ENCODE measurements at regions not wholly inside any gene's neighbourhood (a gene's known extent, or its start where the extent isn't known, plus 50 kb on each side); places are given as distances from the start of the nearest gene placed in this dataset.
A peak's percentile ranks its signal among the peaks of the same experiment; 100 is the strongest.

- TF ChIP-seq CTCF (IDR thresholded peaks at IDR 0.05) (peak; percentile 65), SIN3A (IDR thresholded peaks at IDR 0.05; ENCODE audit: borderline replicate concordance, insufficient read depth, low read depth, low read length) (no peak), REST (IDR thresholded peaks at IDR 0.05; ENCODE audit: insufficient read depth in 1 of 2, low read depth in 2 of 2, low read length in 1 of 2) (peak in 1 of 2 experiments; percentile 42; a peak in 1 of 4 replicates), POLR2AphosphoS5 (IDR thresholded peaks at IDR 0.05; ENCODE audit: low read depth, low read length) (no peak), TCF7L2 (IDR thresholded peaks at IDR 0.05; ENCODE audit: low read depth, low read length) (no peak)
These were observed 220.6 kb upstream of the ZC4H2 start for GRCh38 chrX:65196758-65197360.

Data from Panc1 (cell line).